Bone marrow (tissue), 2 donors: ENCODE measurements at regions not wholly inside any gene's neighbourhood (a gene's known extent, or its start where the extent isn't known, plus 50 kb on each side); places are given as distances from the start of the nearest gene placed in this dataset.
A peak's percentile ranks its signal among the peaks of the same experiment; 100 is the strongest.

ENCODE experiments used
- DNase-seq, 2 donors: peaks; one replicate each; lab custom pipeline; 2025; lab: John Stamatoyannopoulos, UW

- DNase-seq = peak in 1 of 2 donors; percentile 86
Measured at GRCh38 chr5:89457411-89458331, 574.7 kb upstream of the MEF2C start.

- no peak for DNase-seq
Measured at GRCh38 chr5:89452081-89452480, 569.1 kb upstream of the MEF2C start.

GRCh38 chr5:89451263-89451662 is 568.3 kb upstream of the MEF2C start:
- no peak for DNase-seq

GRCh38 chr5:89450149-89450538 is 567.2 kb upstream of the MEF2C start:
- DNase-seq = no peak

- no peak for DNase-seq
Measured at GRCh38 chr5:89449392-89450148, 566.6 kb upstream of the MEF2C start.

GRCh38 chr5:89447027-89447426 is 564.0 kb upstream of the MEF2C start:
- no peak for DNase-seq

GRCh38 chr5:89445106-89445745 is 562.2 kb upstream of the MEF2C start:
- DNase-seq = no peak

- DNase-seq = peak in 1 of 2 donors; percentile 22
Measured at GRCh38 chr5:89444088-89444487, 561.1 kb upstream of the MEF2C start.

- no peak for DNase-seq
Measured at GRCh38 chr5:89443508-89443907, 560.5 kb upstream of the MEF2C start.

GRCh38 chr5:89441965-89442364 is 559.0 kb upstream of the MEF2C start:
- no peak for DNase-seq

GRCh38 chr5:89440670-89441069 is 557.7 kb upstream of the MEF2C start:
- no peak for DNase-seq

- DNase-seq = no peak
Measured at GRCh38 chr5:89437450-89438435, 554.8 kb upstream of the MEF2C start.

GRCh38 chr5:89436464-89436863 is 553.5 kb upstream of the MEF2C start:
- DNase-seq = no peak

GRCh38 chr5:89435347-89435746 is 552.4 kb upstream of the MEF2C start:
- DNase-seq = no peak

GRCh38 chr5:89428624-89429023 is 545.6 kb upstream of the MEF2C start:
- DNase-seq = no peak

- no peak for DNase-seq
Measured at GRCh38 chr5:89425062-89425461, 542.1 kb upstream of the MEF2C start.

- peak in 1 of 2 donors; percentile 60 for DNase-seq
Measured at GRCh38 chr5:89421035-89421434, 538.1 kb upstream of the MEF2C start.

GRCh38 chr5:89418407-89419085 is 535.6 kb upstream of the MEF2C start:
- peak; percentile 1 to 20 for DNase-seq

GRCh38 chr5:89417990-89418389 is 535.0 kb upstream of the MEF2C start:
- DNase-seq = no peak

GRCh38 chr5:89417515-89417914 is 534.5 kb upstream of the MEF2C start:
- DNase-seq = no peak

- DNase-seq = no peak
Measured at GRCh38 chr5:89411891-89412290, 528.9 kb upstream of the MEF2C start.
